DOHH2 (cell line): ENCODE measurements at regions not wholly inside any gene's neighbourhood (a gene's known extent, or its start where the extent isn't known, plus 50 kb on each side); places are given as distances from the start of the nearest gene placed in this dataset.

ENCODE experiments used
- EZH2phosphoT487 ChIP-seq: fragments of 200-600 bp; sonication (generic); IDR thresholded peaks from 2 replicates; pipeline ENCODE4 v1.6.1; 2017; ENCODE audit warnings: borderline replicate concordance, mild to moderate bottlenecking, antibody characterized with exemption, low read length, moderate library complexity, mixed read lengths
- TF ChIP-seq, protein P1 (sequence below): fragments of 200-600 bp; sonication (generic); IDR thresholded peaks from one replicate; pipeline ENCODE4 v1.5.1; 2014; ENCODE audit warnings: antibody characterized with exemption, mild to moderate bottlenecking, low read depth, low read length; ENCODE audit not compliant: poor library complexity, severe bottlenecking

- TF ChIP-seq, protein P1, sequence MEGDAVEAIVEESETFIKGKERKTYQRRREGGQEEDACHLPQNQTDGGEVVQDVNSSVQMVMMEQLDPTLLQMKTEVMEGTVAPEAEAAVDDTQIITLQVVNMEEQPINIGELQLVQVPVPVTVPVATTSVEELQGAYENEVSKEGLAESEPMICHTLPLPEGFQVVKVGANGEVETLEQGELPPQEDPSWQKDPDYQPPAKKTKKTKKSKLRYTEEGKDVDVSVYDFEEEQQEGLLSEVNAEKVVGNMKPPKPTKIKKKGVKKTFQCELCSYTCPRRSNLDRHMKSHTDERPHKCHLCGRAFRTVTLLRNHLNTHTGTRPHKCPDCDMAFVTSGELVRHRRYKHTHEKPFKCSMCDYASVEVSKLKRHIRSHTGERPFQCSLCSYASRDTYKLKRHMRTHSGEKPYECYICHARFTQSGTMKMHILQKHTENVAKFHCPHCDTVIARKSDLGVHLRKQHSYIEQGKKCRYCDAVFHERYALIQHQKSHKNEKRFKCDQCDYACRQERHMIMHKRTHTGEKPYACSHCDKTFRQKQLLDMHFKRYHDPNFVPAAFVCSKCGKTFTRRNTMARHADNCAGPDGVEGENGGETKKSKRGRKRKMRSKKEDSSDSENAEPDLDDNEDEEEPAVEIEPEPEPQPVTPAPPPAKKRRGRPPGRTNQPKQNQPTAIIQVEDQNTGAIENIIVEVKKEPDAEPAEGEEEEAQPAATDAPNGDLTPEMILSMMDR, result no peak
- no peak for TF ChIP-seq EZH2phosphoT487
These were observed 132.1 kb downstream of the PLPPR4 start for GRCh38 chr1:99396389-99396788.
